Osteoblast (primary cell): ENCODE measurements at regions not wholly inside any gene's neighbourhood (a gene's known extent, or its start where the extent isn't known, plus 50 kb on each side); places are given as distances from the start of the nearest gene placed in this dataset.

Experiments used
- DNase-seq: peaks from one replicate; pipeline ENCODE4 v3.0.0; 2011; ENCODE audit warnings: low spot score, mixed read lengths; ENCODE audit not compliant: insufficient read length; ENCODE audit errors: missing footprints
- H2AFZ ChIP-seq: 2 replicates; pipeline ENCODE4 v1.6.0; 2011; ENCODE audit warnings: mild to moderate bottlenecking, low read length
- H3K27ac ChIP-seq: 2 replicates; pipeline ENCODE4 v1.5.1; 2011; ENCODE audit warnings: mild to moderate bottlenecking, low read depth, low read length, moderate library complexity
- H3K27me3 ChIP-seq: 2 replicates; pipeline ENCODE4 v1.6.0; 2012; ENCODE audit warnings: mild to moderate bottlenecking, control low read depth, inconsistent platforms, low read length, moderate library complexity; ENCODE audit not compliant: insufficient read depth
- H3K36me3 ChIP-seq: 2 replicates; pipeline ENCODE4 v1.5.1; 2011; ENCODE audit warnings: mild to moderate bottlenecking, low read length, control low read depth, moderate library complexity; ENCODE audit not compliant: insufficient read depth
- H3K4me1 ChIP-seq: 2 replicates; pipeline ENCODE4 v1.5.1; 2011; ENCODE audit warnings: mild to moderate bottlenecking, low read length, control low read depth, moderate library complexity; ENCODE audit not compliant: insufficient read depth
- H3K4me2 ChIP-seq: 2 replicates; pipeline ENCODE4 v1.6.0; 2011; ENCODE audit warnings: mild to moderate bottlenecking, low read length; ENCODE audit not compliant: insufficient read depth
- H3K4me3 ChIP-seq: fragments of 200-600 bp; sonication (generic); 3 replicates; pipeline ENCODE4 v1.5.1; 2012; ENCODE audit warnings: mild to moderate bottlenecking, low read length, inconsistent platforms; ENCODE audit not compliant: insufficient read depth
- H3K79me2 ChIP-seq: 2 replicates; pipeline ENCODE4 v1.6.0; 2012; ENCODE audit warnings: mild to moderate bottlenecking, low read length, control low read depth, inconsistent platforms; ENCODE audit not compliant: insufficient read depth
- H3K9me3 ChIP-seq: 2 replicates; pipeline ENCODE4 v1.5.1; 2011; ENCODE audit warnings: low read depth, low read length, control low read depth
- H4K20me1 ChIP-seq: 2 replicates; pipeline ENCODE4 v1.6.0; 2012; ENCODE audit warnings: mild to moderate bottlenecking, low read length, control low read depth; ENCODE audit not compliant: insufficient read depth
- CTCF ChIP-seq: IDR thresholded peaks from 2 replicates; pipeline ENCODE4 v1.5.1; 2011; ENCODE audit warnings: mild to moderate bottlenecking, low read depth, low read length, moderate library complexity; ENCODE audit errors: extremely low read depth

- Histone ChIP-seq H3K36me3 (no peaks in the 10 kb centered on the region), H3K9me3 (no peaks in the 10 kb centered on the region), H3K4me1 (no peaks in the 10 kb centered on the region), H3K4me3 (no peak overlapping the region), H3K79me2 (no peaks in the 10 kb centered on the region), H2AFZ (no peak overlapping the region), H3K4me2 (no peak overlapping the region), H3K27me3 (no peaks in the 10 kb centered on the region), H3K27ac (no peak overlapping the region), H4K20me1 (no peaks in the 10 kb centered on the region)
- no peak for DNase-seq
- TF ChIP-seq CTCF, result no peak
These were observed 198.8 kb downstream of the RAB28 start for GRCh38 chr4:13285336-13285735.

GRCh38 chr4:13284932-13285331 lies 199.2 kb downstream of the RAB28 start:
- Histone ChIP-seq H3K4me3 (no peak overlapping the region), H3K4me1 (no peaks in the 10 kb centered on the region), H3K79me2 (no peaks in the 10 kb centered on the region), H3K4me2 (no peak overlapping the region), H3K36me3 (no peaks in the 10 kb centered on the region), H3K27me3 (no peaks in the 10 kb centered on the region), H2AFZ (no peak overlapping the region), H3K9me3 (no peaks in the 10 kb centered on the region), H4K20me1 (no peaks in the 10 kb centered on the region), H3K27ac (no peak overlapping the region)
- DNase-seq, result no peak
- no peak for TF ChIP-seq CTCF

GRCh38 chr4:13276357-13276756 lies 207.8 kb downstream of the RAB28 start:
- H3K4me1 ChIP-seq, result no peaks in the 10 kb centered on the region
- no peak for TF ChIP-seq CTCF
- no peak overlapping the region for H3K4me3 ChIP-seq
- H3K27ac ChIP-seq, result no peak overlapping the region
- H3K27me3 ChIP-seq, result no peaks in the 10 kb centered on the region
- H3K4me2 ChIP-seq, result no peak overlapping the region
- no peaks in the 10 kb centered on the region for H3K79me2 ChIP-seq
- H4K20me1 ChIP-seq, result no peaks in the 10 kb centered on the region
- H3K36me3 ChIP-seq, result no peaks in the 10 kb centered on the region
- H2AFZ ChIP-seq, result no peak overlapping the region
- no peaks in the 10 kb centered on the region for H3K9me3 ChIP-seq
- no peak for DNase-seq

GRCh38 chr4:13268703-13269102 lies 215.4 kb downstream of the RAB28 start:
- H4K20me1 ChIP-seq, result no peaks in the 10 kb centered on the region
- H3K4me1 ChIP-seq, result no peaks in the 10 kb centered on the region
- TF ChIP-seq CTCF, result no peak
- no peaks in the 10 kb centered on the region for H3K79me2 ChIP-seq
- no peaks in the 10 kb centered on the region for H3K27me3 ChIP-seq
- no peak for DNase-seq
- H3K36me3 ChIP-seq, result no peaks in the 10 kb centered on the region
- no peak overlapping the region for H3K4me3 ChIP-seq
- H2AFZ ChIP-seq, result no peak overlapping the region
- no peak overlapping the region for H3K27ac ChIP-seq
- H3K4me2 ChIP-seq, result no peak overlapping the region
- no peaks in the 10 kb centered on the region for H3K9me3 ChIP-seq
